ENCODE measurements at regions not wholly inside any gene's neighbourhood (a gene's known extent, or its start where the extent isn't known, plus 50 kb on each side); places are given as distances from the start of the nearest gene placed in this dataset.

DNA sequence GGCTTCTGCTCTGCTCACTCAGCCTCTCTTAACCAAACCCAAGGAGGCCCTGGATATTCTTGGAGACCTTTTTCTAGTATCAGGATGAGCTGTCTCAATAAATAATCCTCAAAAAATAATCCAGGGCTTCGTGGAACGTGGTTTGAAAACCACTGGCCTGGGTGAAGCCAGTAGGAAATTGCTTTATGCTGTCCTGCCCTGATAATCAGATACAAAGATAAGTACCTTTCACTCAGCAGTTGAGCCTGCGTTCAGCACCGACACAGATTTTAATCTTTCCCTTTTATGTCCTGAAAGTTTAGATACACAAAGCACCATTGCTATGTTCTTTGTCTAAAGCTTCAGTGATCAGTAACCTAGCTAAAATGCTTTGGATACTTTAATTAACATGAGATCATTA lies 460.0 kb downstream of the RFC3 start:
- no peak for TF ChIP-seq CTCF (IDR thresholded peaks at IDR 0.05)
- no peak for TF ChIP-seq POLR2A (IDR thresholded peaks at IDR 0.05)

Measured in gastroesophageal sphincter (tissue), 3 donors.